ENCODE measurements at regions not wholly inside any gene's neighbourhood (a gene's known extent, or its start where the extent isn't known, plus 50 kb on each side); places are given as distances from the start of the nearest gene placed in this dataset.

DNA sequence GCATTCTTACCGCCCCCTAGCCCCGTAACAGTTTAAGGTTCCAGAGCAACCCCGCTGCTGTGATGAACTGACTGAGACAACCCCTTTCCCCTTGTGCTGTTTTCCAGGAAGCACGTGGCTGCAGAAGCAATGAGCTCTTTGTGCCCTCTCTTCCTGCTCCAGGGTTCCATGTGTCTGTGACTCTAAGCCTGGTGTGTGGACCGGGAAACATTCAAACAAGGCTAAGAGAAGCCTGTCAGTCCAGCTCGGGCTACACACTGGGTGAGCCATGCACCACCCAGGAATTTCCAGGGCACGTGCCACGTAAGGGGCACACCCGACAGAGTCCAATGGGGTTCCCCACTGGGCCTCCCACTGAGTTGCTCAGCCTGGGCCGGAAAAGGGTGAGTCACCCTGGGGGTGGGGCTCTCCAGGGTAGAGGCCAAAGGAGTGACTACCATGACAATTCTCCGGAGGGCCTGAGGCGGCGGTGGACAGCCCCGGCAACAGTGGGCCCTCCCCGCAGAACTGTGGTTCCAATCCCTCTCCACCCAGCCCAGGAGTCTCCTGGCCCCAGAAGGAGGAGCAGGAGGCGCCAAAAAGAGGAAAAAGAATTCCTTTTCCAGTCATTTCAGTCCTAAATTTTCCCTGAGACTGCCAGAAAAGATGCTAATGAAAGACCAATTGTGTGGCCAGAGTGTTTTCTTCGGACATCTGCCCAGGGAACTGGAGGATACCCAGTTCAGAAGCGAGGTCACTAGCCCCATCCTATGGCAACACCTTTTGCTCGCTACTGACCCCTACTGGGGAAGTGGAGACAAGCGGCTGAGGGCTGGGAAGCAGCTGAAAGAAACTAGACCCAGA, 157.8 kb upstream of the SLC1A4 start:
- peak overlapping the region; percentile 23 to 93 (median 63) for H3K27ac Mint-ChIP-seq
- H3K4me3 Mint-ChIP-seq = peak overlapping the region; percentile 60 to 85 (median 78)
- peaks cover 13 to 17% (median 14%) of the 10 kb centered on the region in 3 donors for H3K4me1 Mint-ChIP-seq
- no peaks in the 10 kb centered on the region for H3K36me3 Mint-ChIP-seq
- no peaks in the 10 kb centered on the region for H3K9me3 Mint-ChIP-seq
- no peaks in the 10 kb centered on the region for H3K27me3 Mint-ChIP-seq

DNA sequence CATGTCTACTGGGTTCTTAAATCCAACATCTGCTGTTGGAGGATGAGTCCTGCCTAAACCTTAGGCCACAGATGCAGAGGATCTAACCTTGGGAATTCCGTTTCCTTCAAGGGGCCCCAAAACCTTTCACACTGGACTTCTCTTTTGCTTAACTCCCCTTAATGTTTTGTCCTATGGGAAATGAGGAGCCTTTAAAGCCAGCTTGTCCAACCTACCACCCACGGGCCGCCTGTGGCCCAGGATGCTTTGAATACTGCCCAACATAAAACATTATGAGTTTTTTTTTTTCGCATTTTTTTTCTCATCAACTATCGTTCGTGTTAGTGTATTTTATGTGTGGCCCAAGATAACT, 157.2 kb upstream of the SLC1A4 start:
- Mint-ChIP-seq H3K27ac (peak overlapping the region; percentile 23 to 93 (median 63)), H3K4me3 (peak overlapping the region in 3 of 4 donors; percentile 72 to 85 (median 85)), H3K4me1 (peaks cover 11 to 17% (median 14%) of the 10 kb centered on the region in 3 donors), H3K27me3 (no peaks in the 10 kb centered on the region), H3K36me3 (no peaks in the 10 kb centered on the region), H3K9me3 (no peaks in the 10 kb centered on the region)

DNA sequence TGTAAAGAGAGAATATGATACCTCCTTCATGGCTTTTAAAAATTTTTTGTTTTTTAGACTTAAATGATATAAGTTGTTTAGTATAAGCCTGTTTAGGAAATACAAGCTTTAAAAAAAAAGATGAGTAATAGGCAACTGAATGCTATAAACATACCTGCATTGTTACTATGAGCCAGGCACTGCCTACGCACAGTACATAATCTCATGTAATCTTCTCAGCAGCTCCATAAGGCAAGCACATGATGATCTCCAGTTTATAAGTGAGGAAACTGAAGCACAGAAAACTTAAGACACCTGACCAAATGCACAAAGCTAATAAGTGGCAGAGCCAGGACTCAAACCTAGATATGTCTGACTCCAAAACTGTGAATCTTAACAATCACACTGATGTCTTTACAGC, 156.3 kb upstream of the SLC1A4 start:
- H3K4me1 Mint-ChIP-seq = peaks cover 13 to 14% (median 14%) of the 10 kb centered on the region in 3 donors
- no peaks in the 10 kb centered on the region for H3K36me3 Mint-ChIP-seq
- H3K27ac Mint-ChIP-seq = no peak overlapping the region
- no peak overlapping the region for H3K4me3 Mint-ChIP-seq
- H3K27me3 Mint-ChIP-seq = no peaks in the 10 kb centered on the region
- no peaks in the 10 kb centered on the region for H3K9me3 Mint-ChIP-seq

DNA sequence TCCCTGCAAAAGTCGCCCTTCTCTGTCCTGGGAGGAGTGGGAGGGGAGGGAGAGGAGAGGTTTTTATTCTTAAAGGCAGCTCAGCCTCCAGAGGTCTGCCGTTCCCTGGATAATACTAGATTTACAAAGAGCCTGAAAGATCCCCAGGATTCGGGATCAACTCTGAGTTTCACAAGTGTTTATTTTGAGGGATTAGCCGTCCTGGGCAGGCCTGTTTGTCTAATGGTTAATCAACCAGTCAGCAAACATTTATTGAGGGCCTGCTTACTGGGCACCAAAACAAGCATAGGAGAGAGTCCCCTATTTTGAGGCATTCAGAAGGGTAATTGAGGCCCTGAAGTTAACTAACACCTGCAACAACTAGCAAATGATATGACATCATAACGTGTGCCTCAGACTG, 152.6 kb upstream of the SLC1A4 start:
- H3K36me3 Mint-ChIP-seq = no peaks in the 10 kb centered on the region
- no peak overlapping the region for H3K27ac Mint-ChIP-seq
- no peaks in the 10 kb centered on the region for H3K27me3 Mint-ChIP-seq
- H3K4me1 Mint-ChIP-seq = peaks cover 26 to 36% (median 31%) of the 10 kb centered on the region in 3 donors
- H3K9me3 Mint-ChIP-seq = no peaks in the 10 kb centered on the region
- H3K4me3 Mint-ChIP-seq = peak overlapping the region in 1 of 4 donors; percentile 13

DNA sequence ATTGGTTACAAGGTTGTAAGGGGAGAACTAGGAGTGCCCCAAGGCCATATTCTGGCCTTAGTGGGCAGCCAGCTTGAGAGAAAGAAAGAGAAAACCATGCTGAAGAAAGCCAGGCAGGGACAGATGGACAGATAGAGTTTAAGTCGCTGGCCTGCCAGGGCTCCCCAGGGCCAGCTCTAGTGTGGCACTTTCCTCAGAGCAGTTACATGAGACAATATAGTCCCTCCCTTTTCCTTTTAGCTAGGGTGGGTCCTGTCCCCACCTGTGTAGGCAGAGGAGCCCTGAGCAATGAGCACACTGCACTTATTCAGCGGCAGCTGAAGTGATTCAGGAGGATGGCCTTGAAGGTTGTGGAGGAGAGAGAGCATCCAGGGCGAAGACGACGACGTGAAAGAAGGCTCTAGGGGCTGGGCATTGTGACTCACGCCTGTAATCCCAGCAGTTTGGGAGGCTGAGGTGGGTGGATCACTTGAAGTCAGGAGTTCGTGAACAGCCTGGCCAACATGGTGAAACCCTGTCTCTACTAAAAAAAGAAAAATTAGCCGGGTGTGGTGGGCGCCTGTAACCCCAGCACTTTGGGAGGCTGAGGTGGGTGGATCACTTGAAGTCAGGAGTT, 152.0 kb upstream of the SLC1A4 start:
- H3K27me3 Mint-ChIP-seq = no peaks in the 10 kb centered on the region
- H3K36me3 Mint-ChIP-seq = no peaks in the 10 kb centered on the region
- peak overlapping the region in 2 of 3 donors; percentile 15 to 81 for H3K27ac Mint-ChIP-seq
- peak overlapping the region in 1 of 4 donors; percentile 13 for H3K4me3 Mint-ChIP-seq
- no peaks in the 10 kb centered on the region for H3K9me3 Mint-ChIP-seq
- H3K4me1 Mint-ChIP-seq = peaks cover 32 to 36% (median 32%) of the 10 kb centered on the region in 3 donors

DNA sequence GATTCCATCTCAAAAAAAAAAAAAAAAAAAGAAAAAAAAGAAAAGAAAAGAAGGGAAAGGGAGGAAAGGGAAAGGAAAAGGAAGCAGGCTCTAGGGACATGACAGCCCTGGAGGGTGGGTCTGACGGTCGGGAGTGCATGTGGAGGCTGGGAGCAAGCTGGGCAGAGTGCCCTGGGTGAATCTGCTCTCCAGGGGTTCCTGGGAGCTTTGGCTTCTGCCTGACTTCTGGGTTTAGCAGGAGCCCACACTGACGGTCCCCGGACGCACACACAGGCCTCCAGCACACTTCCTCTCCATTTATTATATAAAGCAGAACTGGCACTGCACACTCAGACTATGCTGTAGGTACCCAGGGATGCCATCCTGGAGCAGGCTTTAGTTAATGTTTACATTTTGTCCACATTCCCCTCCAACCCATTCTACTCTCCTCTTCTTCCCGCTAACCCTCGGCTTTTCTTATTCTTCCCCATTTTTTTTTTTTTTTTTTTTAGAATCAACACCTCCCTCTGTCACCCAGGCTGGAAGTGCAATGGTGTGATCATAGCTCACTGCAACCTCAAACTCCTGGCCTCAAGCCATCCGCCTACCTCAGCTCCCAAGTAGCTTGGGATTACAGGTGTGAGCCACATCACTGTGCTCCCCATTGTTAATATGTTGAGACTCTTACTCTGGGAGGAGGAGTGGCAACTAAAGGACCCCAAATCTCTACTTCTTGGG, 151.1 kb upstream of the SLC1A4 start:
- H3K27me3 Mint-ChIP-seq = no peaks in the 10 kb centered on the region
- H3K36me3 Mint-ChIP-seq = no peaks in the 10 kb centered on the region
- H3K4me3 Mint-ChIP-seq = peak overlapping the region in 1 of 4 donors; percentile 67
- H3K9me3 Mint-ChIP-seq = no peaks in the 10 kb centered on the region
- H3K4me1 Mint-ChIP-seq = peaks cover 32 to 35% (median 32%) of the 10 kb centered on the region in 3 donors
- peak overlapping the region in 2 of 3 donors; percentile 45 to 97 for H3K27ac Mint-ChIP-seq

DNA sequence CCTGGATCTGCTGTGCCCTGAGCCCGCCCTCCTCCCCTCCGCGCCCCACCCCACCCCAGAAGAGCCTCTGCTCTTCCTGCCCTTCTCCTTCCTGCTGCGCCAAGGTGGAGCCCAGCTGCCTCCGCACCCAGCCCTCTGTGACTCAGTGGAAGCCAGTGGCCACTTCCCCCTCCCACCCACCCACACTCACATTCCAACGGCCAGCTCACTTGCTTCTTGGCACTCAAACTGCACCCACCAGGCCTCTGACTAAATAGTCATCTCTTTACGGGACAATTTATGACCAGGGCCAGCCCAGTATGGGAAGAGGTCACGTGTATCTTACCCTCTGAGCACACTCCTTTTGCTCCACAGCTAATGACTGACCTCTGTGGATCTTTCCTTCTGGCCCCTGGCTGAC, 150.4 kb upstream of the SLC1A4 start:
- H3K27me3 Mint-ChIP-seq = no peaks in the 10 kb centered on the region
- H3K4me3 Mint-ChIP-seq = no peak overlapping the region
- peaks cover 32 to 35% (median 32%) of the 10 kb centered on the region in 3 donors for H3K4me1 Mint-ChIP-seq
- no peaks in the 10 kb centered on the region for H3K9me3 Mint-ChIP-seq
- H3K27ac Mint-ChIP-seq = peak overlapping the region in 1 of 3 donors; percentile 93
- no peaks in the 10 kb centered on the region for H3K36me3 Mint-ChIP-seq

DNA sequence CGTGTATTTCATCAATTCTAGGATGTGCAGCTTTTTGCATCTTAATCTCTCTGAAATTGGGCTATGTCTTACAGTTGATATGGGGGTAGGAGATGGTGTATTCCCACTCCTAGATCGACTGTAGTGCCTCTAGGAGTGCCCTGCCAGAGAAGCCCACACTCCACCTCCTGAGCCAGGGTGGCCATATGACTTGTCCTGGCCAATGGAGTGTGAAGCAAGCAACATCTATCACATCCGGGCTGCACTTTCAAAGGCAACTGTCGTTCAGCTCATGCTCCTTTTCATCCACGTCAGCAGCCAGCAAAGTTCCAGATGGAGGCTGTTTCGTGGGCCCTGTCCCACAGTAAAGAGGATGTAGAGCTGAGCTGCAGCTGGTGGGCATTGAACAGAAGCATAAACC, 149.4 kb upstream of the SLC1A4 start:
- H3K9me3 Mint-ChIP-seq = no peaks in the 10 kb centered on the region
- peak overlapping the region; percentile 5 to 64 (median 38) for H3K4me3 Mint-ChIP-seq
- peak overlapping the region; percentile 47 to 93 (median 87) for H3K27ac Mint-ChIP-seq
- no peaks in the 10 kb centered on the region for H3K27me3 Mint-ChIP-seq
- peaks cover 30 to 35% (median 32%) of the 10 kb centered on the region in 3 donors for H3K4me1 Mint-ChIP-seq
- no peaks in the 10 kb centered on the region for H3K36me3 Mint-ChIP-seq

DNA sequence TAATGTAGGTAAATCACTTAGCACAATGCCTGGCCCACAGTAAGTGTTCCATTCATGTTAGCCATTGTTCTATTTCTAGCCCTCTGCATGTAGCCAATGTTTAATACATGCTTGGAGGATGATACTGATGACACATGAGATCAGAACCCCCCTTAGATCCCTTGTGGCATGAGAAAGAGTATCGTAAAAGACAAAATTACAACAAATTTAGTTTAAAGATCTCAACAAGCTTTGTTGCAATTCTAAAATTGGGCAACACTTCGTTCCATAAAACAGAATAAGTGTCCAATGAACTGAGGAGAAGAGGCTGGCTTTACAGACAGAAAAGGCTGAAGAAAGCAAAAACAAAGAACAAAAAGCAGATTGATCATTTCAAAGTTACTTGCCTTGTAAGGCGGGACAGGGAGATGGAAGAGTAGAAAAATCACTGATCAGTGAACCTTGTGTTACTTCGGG, 148.7 kb upstream of the SLC1A4 start:
- H3K27me3 Mint-ChIP-seq = no peaks in the 10 kb centered on the region
- H3K9me3 Mint-ChIP-seq = no peaks in the 10 kb centered on the region
- peak overlapping the region; percentile 47 to 93 (median 87) for H3K27ac Mint-ChIP-seq
- peaks cover 30 to 35% (median 32%) of the 10 kb centered on the region in 3 donors for H3K4me1 Mint-ChIP-seq
- H3K4me3 Mint-ChIP-seq = peak overlapping the region; percentile 5 to 64 (median 38)
- no peaks in the 10 kb centered on the region for H3K36me3 Mint-ChIP-seq

DNA sequence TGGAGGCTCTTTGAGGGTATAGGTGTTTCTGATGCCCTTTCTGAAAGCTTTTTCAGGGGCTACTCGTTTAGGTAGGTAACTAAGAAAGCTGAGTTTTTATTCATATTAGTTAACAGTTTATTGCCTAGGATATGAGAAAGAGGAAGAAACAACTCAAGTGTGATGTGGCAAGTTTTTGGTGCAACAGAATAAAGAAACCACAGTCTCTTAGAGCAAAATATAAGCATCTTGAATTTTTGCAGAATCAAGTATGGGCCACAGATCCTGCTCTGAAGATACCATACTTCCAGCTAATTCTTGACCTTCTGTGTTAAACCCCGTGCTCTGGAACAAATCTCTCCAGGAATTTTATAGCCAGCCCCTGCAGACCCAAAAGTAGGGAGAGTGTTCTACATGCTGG, 147.7 kb upstream of the SLC1A4 start:
- no peaks in the 10 kb centered on the region for H3K36me3 Mint-ChIP-seq
- peak overlapping the region in 3 of 4 donors; percentile 1 to 66 (median 47) for H3K4me3 Mint-ChIP-seq
- H3K9me3 Mint-ChIP-seq = no peaks in the 10 kb centered on the region
- H3K27me3 Mint-ChIP-seq = no peaks in the 10 kb centered on the region
- peak overlapping the region in 2 of 3 donors; percentile 32 to 47 for H3K27ac Mint-ChIP-seq
- H3K4me1 Mint-ChIP-seq = peaks cover 30 to 32% (median 30%) of the 10 kb centered on the region in 3 donors

DNA sequence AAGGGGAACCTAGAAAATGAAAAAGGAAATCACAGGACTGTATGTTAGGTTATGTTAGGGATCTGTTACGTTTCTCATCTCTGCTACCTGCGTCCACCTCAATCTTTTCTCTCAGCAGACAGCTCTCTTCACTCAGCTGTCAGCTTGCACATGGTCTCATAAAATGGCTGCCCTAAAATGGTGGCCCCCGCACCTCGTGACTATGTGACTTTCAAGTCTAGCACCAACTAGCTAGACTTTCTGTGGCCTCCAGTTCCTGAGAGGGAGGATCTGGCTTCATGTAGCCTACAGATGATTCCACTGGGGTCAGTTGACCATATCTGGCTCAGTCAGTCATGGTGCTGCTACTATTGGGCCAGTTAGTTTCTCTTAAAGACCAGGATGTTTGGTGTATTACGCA, 147.2 kb upstream of the SLC1A4 start:
- Mint-ChIP-seq H3K9me3 (no peaks in the 10 kb centered on the region), H3K4me1 (peaks cover 30 to 32% (median 32%) of the 10 kb centered on the region in 3 donors), H3K27me3 (no peaks in the 10 kb centered on the region), H3K4me3 (peak overlapping the region in 3 of 4 donors; percentile 1 to 66 (median 2)), H3K27ac (peak overlapping the region in 2 of 3 donors; percentile 32 to 47), H3K36me3 (no peaks in the 10 kb centered on the region)

DNA sequence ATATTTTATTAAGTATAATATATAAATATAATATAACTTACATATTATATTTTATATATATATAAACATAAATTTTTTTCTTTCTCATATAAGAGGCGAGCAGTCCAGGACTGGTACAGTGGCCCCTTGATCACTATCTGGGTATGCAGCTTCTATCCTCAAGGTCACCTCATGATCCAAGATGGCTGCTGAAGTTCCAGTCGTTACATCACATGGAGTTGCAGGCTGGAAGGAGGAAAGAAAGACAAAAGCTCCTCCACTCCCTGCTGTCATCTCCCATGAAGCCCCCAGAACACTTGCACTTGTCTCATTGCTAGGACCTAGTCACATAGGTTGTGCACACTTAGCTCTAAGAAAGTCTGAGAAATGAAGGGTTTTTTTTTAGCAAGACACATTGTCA, 145.1 kb upstream of the SLC1A4 start:
- Mint-ChIP-seq H3K36me3 (no peaks in the 10 kb centered on the region), H3K9me3 (no peaks in the 10 kb centered on the region), H3K4me3 (no peak overlapping the region), H3K4me1 (peaks cover 24 to 33% (median 32%) of the 10 kb centered on the region in 3 donors), H3K27ac (no peak overlapping the region), H3K27me3 (no peaks in the 10 kb centered on the region)

DNA sequence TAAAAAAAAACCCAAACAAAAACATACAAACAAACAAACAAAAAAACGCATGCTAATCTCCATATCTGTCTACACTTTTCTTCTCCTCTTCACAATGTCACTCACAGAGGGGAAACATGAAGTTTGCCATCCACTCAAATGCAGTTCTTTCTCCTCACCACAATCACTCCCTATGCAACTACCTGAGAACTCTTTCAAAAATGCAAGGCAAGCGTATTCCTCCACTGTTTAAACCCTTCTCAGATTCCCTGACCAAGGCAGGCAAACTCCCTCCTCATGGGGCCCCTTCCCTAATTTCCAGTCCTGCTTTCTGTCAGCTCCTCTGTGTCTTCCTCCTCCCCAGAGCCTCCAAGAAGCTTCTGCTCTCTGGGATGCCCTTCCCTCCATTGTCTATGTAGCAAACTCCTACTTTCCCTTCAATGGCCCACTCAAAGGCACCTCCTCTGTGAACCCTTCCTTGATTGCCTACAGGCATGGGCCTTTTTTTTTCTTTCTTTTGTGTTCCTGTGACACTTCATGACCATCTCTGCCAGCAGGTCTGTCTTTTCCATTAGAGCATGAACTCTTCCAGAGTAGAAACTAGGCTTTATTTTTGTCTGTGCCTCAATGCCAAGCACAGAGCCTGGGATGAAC, 143.8 kb upstream of the SLC1A4 start:
- no peaks in the 10 kb centered on the region for H3K9me3 Mint-ChIP-seq
- peaks cover 17 to 24% (median 23%) of the 10 kb centered on the region in 3 donors for H3K4me1 Mint-ChIP-seq
- H3K27ac Mint-ChIP-seq = no peak overlapping the region
- H3K36me3 Mint-ChIP-seq = no peaks in the 10 kb centered on the region
- no peak overlapping the region for H3K4me3 Mint-ChIP-seq
- no peaks in the 10 kb centered on the region for H3K27me3 Mint-ChIP-seq

DNA sequence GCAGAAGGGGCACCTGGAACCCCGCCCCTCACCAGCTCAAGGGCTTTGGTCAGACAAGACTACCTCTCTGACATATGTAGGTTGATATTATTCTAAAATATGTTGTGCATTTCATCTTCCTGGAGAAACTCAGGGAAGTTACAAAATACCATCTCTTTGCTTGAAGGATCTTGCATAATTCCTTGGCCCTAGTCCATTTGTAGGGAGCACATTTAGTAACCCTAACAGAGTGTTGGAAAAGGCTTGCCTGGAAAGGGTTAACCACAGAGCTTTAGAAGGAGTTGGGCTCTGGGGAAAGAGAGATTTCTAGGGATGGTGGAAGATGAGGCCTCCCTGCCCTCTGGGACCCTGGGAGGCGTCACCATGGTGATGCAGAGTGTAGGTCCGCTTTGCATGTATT, 143.0 kb upstream of the SLC1A4 start:
- Mint-ChIP-seq H3K4me1 (peaks cover 15 to 20% (median 19%) of the 10 kb centered on the region in 3 donors), H3K27ac (no peak overlapping the region), H3K4me3 (no peak overlapping the region), H3K27me3 (no peaks in the 10 kb centered on the region), H3K9me3 (no peaks in the 10 kb centered on the region), H3K36me3 (no peaks in the 10 kb centered on the region)
